IMR-90 (cell line): ENCODE measurements at regions not wholly inside any gene's neighbourhood (a gene's known extent, or its start where the extent isn't known, plus 50 kb on each side); places are given as distances from the start of the nearest gene placed in this dataset.

Source experiments
- ATAC-seq: fragments of 200-7000 bp; cut with Tn5 transposase; 2 replicates; pipeline ENCODE4 v1.9.1; 2020; ENCODE audit warnings: low read depth, mild to moderate bottlenecking, moderate library complexity
- BruUV-seq: library from RNA; stranded (reverse); fragments of 400-500 nt; replicated peaks from 2 replicates; lab custom pipeline; 2021; lab: Mats Ljungman, UMichigan
- CTCF ChIA-PET: fragments of 300-600 bp; formaldehyde crosslinking; extraction: SDS; loops from one replicate; lab custom pipeline; 2021; ENCODE audit warnings: antibody characterized with exemption; lab: Yijun Ruan, JAX
- POLR2A ChIA-PET: fragments of 300-600 bp; sonication (Branson Sonifier 250); formaldehyde crosslinking; loops from one replicate; lab custom pipeline; 2022; ENCODE audit warnings: antibody characterized with exemption; ENCODE audit not compliant: unreplicated experiment; lab: Charles Lee
- DNase-seq: peaks from one replicate; pipeline ENCODE4 v3.0.0; 2013
- H2AFZ ChIP-seq: replicated peaks from 2 replicates; pipeline ENCODE3; 2013; ENCODE audit warnings: low read length, mild to moderate bottlenecking; ENCODE audit not compliant: poor library complexity
- H2AK5ac ChIP-seq: 2 replicates; pipeline ENCODE4 v1.6.1; 2013; ENCODE audit warnings: low read depth, low read length, inconsistent platforms
- H2AK9ac ChIP-seq: replicated peaks from 2 replicates; pipeline ENCODE3; 2013; ENCODE audit warnings: mild to moderate bottlenecking, low read depth, low read length, moderate library complexity; ENCODE audit not compliant: poor library complexity
- H2BK120ac ChIP-seq: 2 replicates; pipeline ENCODE4 v1.6.1; 2013; ENCODE audit warnings: low read depth, low read length, inconsistent platforms
- H2BK15ac ChIP-seq: 3 replicates; pipeline ENCODE4 v1.6.1; 2013; ENCODE audit warnings: low read depth, low read length, inconsistent platforms
- H2BK20ac ChIP-seq: 2 replicates; pipeline ENCODE4 v1.6.1; 2013; ENCODE audit warnings: low read depth, mild to moderate bottlenecking, inconsistent platforms, low read length, moderate library complexity
- H2BK5ac ChIP-seq: 2 replicates; pipeline ENCODE4 v1.6.1; 2013; ENCODE audit warnings: mild to moderate bottlenecking, low read depth, low read length, inconsistent platforms; ENCODE audit not compliant: poor library complexity, severe bottlenecking
- H3K14ac ChIP-seq: replicated peaks from 2 replicates; pipeline ENCODE4 v1.6.1; 2013; ENCODE audit warnings: low read depth, low read length, inconsistent platforms
- H3K18ac ChIP-seq: 2 replicates; pipeline ENCODE4 v1.6.1; 2013; ENCODE audit warnings: low read depth, low read length, control low read depth
- H3K23ac ChIP-seq: 2 replicates; pipeline ENCODE4 v1.6.1; 2013; ENCODE audit warnings: low read depth, low read length, inconsistent platforms
- H3K27ac ChIP-seq: 2 replicates; pipeline ENCODE4 v1.5.1; 2013; ENCODE audit warnings: mild to moderate bottlenecking, control low read depth, low read length; ENCODE audit not compliant: insufficient read depth
- H3K27me3 ChIP-seq: 2 replicates; pipeline ENCODE4 v1.6.1; 2013; ENCODE audit warnings: low read length; ENCODE audit not compliant: control insufficient read depth, insufficient read depth
- H3K36me3 ChIP-seq: 2 replicates; pipeline ENCODE4 v1.6.1; 2013; ENCODE audit warnings: low read length, mixed read lengths; ENCODE audit not compliant: control insufficient read depth, insufficient read depth
- H3K4ac ChIP-seq: 2 replicates; pipeline ENCODE4 v1.6.1; 2013; ENCODE audit warnings: low read depth, low read length, inconsistent platforms
- H3K4me1 ChIP-seq: 2 replicates; pipeline ENCODE4 v1.6.1; 2013; ENCODE audit warnings: low read length, mixed read lengths; ENCODE audit not compliant: control insufficient read depth, insufficient read depth
- H3K4me2 ChIP-seq: 2 replicates; pipeline ENCODE4 v1.6.1; 2013; ENCODE audit warnings: low read depth, mild to moderate bottlenecking, control low read depth, low read length, moderate library complexity
- H3K4me3 ChIP-seq: 2 replicates; pipeline ENCODE4 v1.5.1; 2013; ENCODE audit warnings: low read depth, mild to moderate bottlenecking, control low read depth, low read length, moderate library complexity; ENCODE audit not compliant: insufficient read depth
- H3K56ac ChIP-seq: 2 replicates; pipeline ENCODE4 v1.6.1; 2013; ENCODE audit warnings: low read length, inconsistent platforms; ENCODE audit not compliant: insufficient read depth; ENCODE audit errors: extremely low read depth
- H3K79me1 ChIP-seq, 2 experiments: 2 replicates each; pipeline ENCODE4 v1.6.1; 2013; ENCODE audit warnings: low read length in 2 of 2, inconsistent platforms in 1 of 2, low read depth in 1 of 2
- H3K9ac ChIP-seq: 2 replicates; pipeline ENCODE4 v1.6.1; 2013; ENCODE audit warnings: low read depth, low read length, control low read depth
- H3K9me1 ChIP-seq: 2 replicates; pipeline ENCODE4 v1.6.1; 2013; ENCODE audit warnings: low read length, inconsistent platforms; ENCODE audit not compliant: insufficient read depth
- H3K9me3 ChIP-seq: 2 replicates; pipeline ENCODE4 v1.6.1; 2013; ENCODE audit warnings: low read length; ENCODE audit not compliant: control insufficient read depth, insufficient read depth
- H4K20me1 ChIP-seq: 2 replicates; pipeline ENCODE4 v1.6.1; 2013; ENCODE audit warnings: low read length, inconsistent platforms; ENCODE audit not compliant: insufficient read depth
- H4K5ac ChIP-seq: 2 replicates; pipeline ENCODE4 v1.6.1; 2013; ENCODE audit warnings: mild to moderate bottlenecking, low read depth, low read length, control low read depth
- H4K8ac ChIP-seq, 2 experiments: 2 replicates each; pipeline ENCODE4 v1.6.1; 2013; ENCODE audit warnings: low read depth in 2 of 2, low read length in 2 of 2, control low read depth in 1 of 2, inconsistent platforms in 1 of 2
- H4K91ac ChIP-seq: 2 replicates; pipeline ENCODE4 v1.6.1; 2013; ENCODE audit warnings: low read depth, low read length, inconsistent platforms; ENCODE audit not compliant: insufficient read depth
- BHLHE40 ChIP-seq: fragments of 150-350 bp; IDR thresholded peaks from 2 replicates; pipeline ENCODE4 v1.6.1; 2016; ENCODE audit warnings: mild to moderate bottlenecking, low read depth, low read length
- CEBPB ChIP-seq: IDR thresholded peaks from 2 replicates; pipeline ENCODE4 v1.6.1; 2012; ENCODE audit warnings: low read depth, low read length, improper control_type of control experiment
- FOS ChIP-seq: fragments of 150-350 bp; IDR thresholded peaks from 2 replicates; pipeline ENCODE4 v1.6.1; 2016; ENCODE audit warnings: low read depth, low read length
- MAFK ChIP-seq: IDR thresholded peaks from 2 replicates; pipeline ENCODE4 v1.6.1; 2012; ENCODE audit warnings: low read depth, low read length, improper control_type of control experiment
- MAZ ChIP-seq: IDR thresholded peaks from 2 replicates; pipeline ENCODE4 v1.6.1; 2012; ENCODE audit warnings: low read depth, mild to moderate bottlenecking, low read length, improper control_type of control experiment, moderate library complexity, borderline replicate concordance
- MXI1 ChIP-seq: IDR thresholded peaks from 2 replicates; pipeline ENCODE4 v1.6.1; 2012; ENCODE audit warnings: low read depth, mild to moderate bottlenecking, low read length, moderate library complexity, borderline replicate concordance
- NFE2L2 ChIP-seq: fragments of 150-350 bp; IDR thresholded peaks from 2 replicates; pipeline ENCODE4 v1.6.1; 2016; ENCODE audit warnings: low read depth, mild to moderate bottlenecking, low read length
- POLR2A ChIP-seq: IDR thresholded peaks from 2 replicates; pipeline ENCODE4 v1.6.1; 2012; ENCODE audit warnings: mild to moderate bottlenecking, low read depth, low read length
- RAD21 ChIP-seq: IDR thresholded peaks from 2 replicates; pipeline ENCODE4 v1.6.1; 2012; ENCODE audit warnings: low read length, improper control_type of control experiment
- RCOR1 ChIP-seq: IDR thresholded peaks from 2 replicates; pipeline ENCODE4 v1.6.1; 2012; ENCODE audit warnings: mild to moderate bottlenecking, low read length, improper control_type of control experiment; ENCODE audit not compliant: insufficient replicate concordance
- RFX5 ChIP-seq: IDR thresholded peaks from 2 replicates; pipeline ENCODE4 v1.8.0; 2012; ENCODE audit warnings: low read depth, mild to moderate bottlenecking, low read length, moderate library complexity
- SMC3 ChIP-seq: fragments of 150-350 bp; IDR thresholded peaks from 2 replicates; pipeline ENCODE4 v1.6.1; 2016; ENCODE audit warnings: low read depth, mild to moderate bottlenecking, antibody characterized with exemption, low read length, moderate library complexity
- WGBS, 2 experiments: methylation state at CpG; one replicate each; pipeline versions ENCODE4 v1.1.5 to v1.1.7; 2013; ENCODE audit warnings: missing lambda C conversion rate in 2 of 2; ENCODE audit not compliant: insufficient read length in 1 of 2; ENCODE audit errors: extremely low coverage in 2 of 2; 5-methylcytosine and 5-hydroxymethylcytosine counted together
- dilution Hi-C: fragments of 300-500 bp; cut with HindIII; formaldehyde crosslinking; loops from one replicate; pipeline ENCODE4 v1.14.3; 2018; ENCODE audit warnings: low sequenced_read_pairs; ENCODE audit not compliant: unreplicated experiment
- in situ Hi-C: fragments of 300-500 bp; cut with MboI; formaldehyde crosslinking; loops from 3 replicates; pipeline ENCODE4 v1.14.3; 2019; ENCODE audit warnings: low sequenced_read_pairs, inconsistent platforms, mixed read lengths
- intact Hi-C: fragments of 100-400 bp; cut with micrococcal nuclease; formaldehyde crosslinking; loops from 2 replicates; pipeline ENCODE4 v1.10.0; 2022
- TF ChIP-seq, protein P1 (sequence below): fragments of 150-350 bp; IDR thresholded peaks from 2 replicates; pipeline ENCODE4 v1.6.1; 2017; ENCODE audit warnings: mild to moderate bottlenecking, antibody characterized with exemption, low read length, low read depth
- TF ChIP-seq, protein P2 (sequence below): fragments of 150-350 bp; IDR thresholded peaks from 2 replicates; pipeline ENCODE4 v1.6.1; 2016; ENCODE audit warnings: low read depth, mild to moderate bottlenecking, low read length, moderate library complexity, borderline replicate concordance
- TF ChIP-seq, protein P3 (sequence below): conservative IDR thresholded peaks from 2 replicates; pipeline ENCODE4 v1.5.1; 2012; ENCODE audit warnings: mild to moderate bottlenecking, low read depth, low read length, improper control_type of control experiment

DNA sequence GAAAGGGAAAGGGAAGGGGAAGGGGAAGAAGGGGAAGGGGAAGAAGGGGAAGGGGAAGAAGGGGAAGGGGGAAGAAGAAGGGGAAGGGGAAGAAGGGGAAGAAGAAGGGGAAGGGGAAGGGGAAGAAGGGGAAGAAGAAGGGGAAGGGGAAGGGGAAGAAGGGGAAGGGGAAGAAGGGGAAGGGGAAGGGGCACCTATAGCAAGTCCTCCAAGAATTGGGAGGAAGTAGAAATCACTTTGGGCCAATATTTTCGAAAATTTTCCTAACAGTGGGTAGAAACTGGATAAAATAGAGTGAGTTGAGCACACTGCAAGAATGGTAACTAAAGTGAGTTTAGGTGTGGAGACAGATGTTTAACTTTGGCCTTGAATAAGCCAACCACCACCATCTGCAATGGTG is 915.3 kb downstream of the DNAH5 start:
- no peak overlapping the region for H2BK120ac ChIP-seq
- no peak overlapping the region for H3K9ac ChIP-seq
- H3K18ac ChIP-seq, result no peak overlapping the region
- CTCF ChIA-PET, result interaction anchor here (0.6 kb wide), 1 partner anchor 11 kb away, joined by 5 read pairs; no protein-coding TSS in a partner anchor
- H2BK20ac ChIP-seq, result no peak overlapping the region
- dilution Hi-C loops, result no loop called here
- no peak overlapping the region for H2AK9ac ChIP-seq
- POLR2A ChIA-PET, result no interaction called here
- H3K4me2 ChIP-seq, result no peak overlapping the region
- no peak overlapping the region for H4K91ac ChIP-seq
- no peak overlapping the region for H3K4ac ChIP-seq
- H3K27me3 ChIP-seq, result no peaks in the 10 kb centered on the region
- H3K36me3 ChIP-seq, result no peaks in the 10 kb centered on the region
- no peak overlapping the region for H3K4me3 ChIP-seq
- H2AK5ac ChIP-seq, result no peak overlapping the region
- H3K9me3 ChIP-seq, result no peaks in the 10 kb centered on the region; the same call in 1 of the 2 replicates
- BruUV-seq, result no TSS peak
- no peaks in the 10 kb centered on the region for H3K9me1 ChIP-seq
- H2BK5ac ChIP-seq, result no peak overlapping the region
- no peak overlapping the region for H3K56ac ChIP-seq
- no peak overlapping the region for H4K5ac ChIP-seq
- WGBS, 2 experiments, result no CpG with 5 or more reads among the region's 1 CpG
- H3K23ac ChIP-seq, result no peak overlapping the region
- no peak overlapping the region for H4K8ac ChIP-seq
- intact Hi-C loops, result no loop called here
- no peak overlapping the region for H2BK15ac ChIP-seq
- TF ChIP-seq RFX5, result no peak
- TF ChIP-seq SMC3, result no peak
- TF ChIP-seq, protein P1, sequence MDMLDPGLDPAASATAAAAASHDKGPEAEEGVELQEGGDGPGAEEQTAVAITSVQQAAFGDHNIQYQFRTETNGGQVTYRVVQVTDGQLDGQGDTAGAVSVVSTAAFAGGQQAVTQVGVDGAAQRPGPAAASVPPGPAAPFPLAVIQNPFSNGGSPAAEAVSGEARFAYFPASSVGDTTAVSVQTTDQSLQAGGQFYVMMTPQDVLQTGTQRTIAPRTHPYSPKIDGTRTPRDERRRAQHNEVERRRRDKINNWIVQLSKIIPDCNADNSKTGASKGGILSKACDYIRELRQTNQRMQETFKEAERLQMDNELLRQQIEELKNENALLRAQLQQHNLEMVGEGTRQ, result no peak
- TF ChIP-seq CEBPB, result no peak
- TF ChIP-seq, protein P2, sequence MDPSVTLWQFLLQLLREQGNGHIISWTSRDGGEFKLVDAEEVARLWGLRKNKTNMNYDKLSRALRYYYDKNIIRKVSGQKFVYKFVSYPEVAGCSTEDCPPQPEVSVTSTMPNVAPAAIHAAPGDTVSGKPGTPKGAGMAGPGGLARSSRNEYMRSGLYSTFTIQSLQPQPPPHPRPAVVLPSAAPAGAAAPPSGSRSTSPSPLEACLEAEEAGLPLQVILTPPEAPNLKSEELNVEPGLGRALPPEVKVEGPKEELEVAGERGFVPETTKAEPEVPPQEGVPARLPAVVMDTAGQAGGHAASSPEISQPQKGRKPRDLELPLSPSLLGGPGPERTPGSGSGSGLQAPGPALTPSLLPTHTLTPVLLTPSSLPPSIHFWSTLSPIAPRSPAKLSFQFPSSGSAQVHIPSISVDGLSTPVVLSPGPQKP, result no peak
- TF ChIP-seq, protein P3, sequence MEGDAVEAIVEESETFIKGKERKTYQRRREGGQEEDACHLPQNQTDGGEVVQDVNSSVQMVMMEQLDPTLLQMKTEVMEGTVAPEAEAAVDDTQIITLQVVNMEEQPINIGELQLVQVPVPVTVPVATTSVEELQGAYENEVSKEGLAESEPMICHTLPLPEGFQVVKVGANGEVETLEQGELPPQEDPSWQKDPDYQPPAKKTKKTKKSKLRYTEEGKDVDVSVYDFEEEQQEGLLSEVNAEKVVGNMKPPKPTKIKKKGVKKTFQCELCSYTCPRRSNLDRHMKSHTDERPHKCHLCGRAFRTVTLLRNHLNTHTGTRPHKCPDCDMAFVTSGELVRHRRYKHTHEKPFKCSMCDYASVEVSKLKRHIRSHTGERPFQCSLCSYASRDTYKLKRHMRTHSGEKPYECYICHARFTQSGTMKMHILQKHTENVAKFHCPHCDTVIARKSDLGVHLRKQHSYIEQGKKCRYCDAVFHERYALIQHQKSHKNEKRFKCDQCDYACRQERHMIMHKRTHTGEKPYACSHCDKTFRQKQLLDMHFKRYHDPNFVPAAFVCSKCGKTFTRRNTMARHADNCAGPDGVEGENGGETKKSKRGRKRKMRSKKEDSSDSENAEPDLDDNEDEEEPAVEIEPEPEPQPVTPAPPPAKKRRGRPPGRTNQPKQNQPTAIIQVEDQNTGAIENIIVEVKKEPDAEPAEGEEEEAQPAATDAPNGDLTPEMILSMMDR, result no peak
- no peak for TF ChIP-seq MXI1
- no peak for TF ChIP-seq NFE2L2
- no peak for TF ChIP-seq POLR2A
- TF ChIP-seq MAZ, result no peak
- no peak for TF ChIP-seq MAFK
- no peak for TF ChIP-seq RCOR1
- TF ChIP-seq RAD21, result no peak
- TF ChIP-seq BHLHE40, result no peak
- no peak for TF ChIP-seq FOS
- ATAC-seq, result no peak
- H3K14ac ChIP-seq, result no peak overlapping the region
- in situ Hi-C loops, result no loop called here
- H3K4me1 ChIP-seq, result no peaks in the 10 kb centered on the region
- no peak overlapping the region for H2AFZ ChIP-seq
- no peak for DNase-seq
- H4K20me1 ChIP-seq, result no peaks in the 10 kb centered on the region
- H3K79me1 ChIP-seq, result no peaks in the 10 kb centered on the region
- H3K27ac ChIP-seq, result no peak overlapping the region
